Small intestine (tissue), 7 donors: ENCODE measurements at regions not wholly inside any gene's neighbourhood (a gene's known extent, or its start where the extent isn't known, plus 50 kb on each side); places are given as distances from the start of the nearest gene placed in this dataset.

ENCODE experiments used
- DNase-seq, 2 donors: peaks; one replicate each; pipeline versions ENCODE4 v3.0.0 to v3.0.0-alpha.2; 2013
- FAIRE-seq: peaks from 2 replicates; lab custom pipeline; 2012; peaks lifted over from hg19 to GRCh38; lab: Jason Lieb, UNC
- H3K27ac ChIP-seq, 3 donors: one replicate each; pipeline ENCODE4 v1.5.1; 2013; ENCODE audit warnings: low read length in 2 of 3, mild to moderate bottlenecking in 2 of 3, control low read depth in 1 of 3, inconsistent platforms in 1 of 3, low read depth in 1 of 3, moderate library complexity in 1 of 3
- H3K27me3 ChIP-seq, 3 donors: one replicate each; pipeline ENCODE4 v1.6.1; 2013; ENCODE audit warnings: low read length in 3 of 3, inconsistent platforms in 1 of 3; ENCODE audit not compliant: control insufficient read depth in 3 of 3, insufficient read depth in 3 of 3
- H3K36me3 ChIP-seq, 3 donors: one replicate each; pipeline ENCODE4 v1.6.1; 2013; ENCODE audit warnings: low read length in 3 of 3, inconsistent platforms in 1 of 3, low read depth in 1 of 3, mild to moderate bottlenecking in 1 of 3, moderate library complexity in 1 of 3; ENCODE audit not compliant: control insufficient read depth in 3 of 3, insufficient read depth in 2 of 3
- H3K4me1 ChIP-seq, 3 donors: one replicate each; pipeline ENCODE4 v1.6.1; 2013; ENCODE audit warnings: low read length in 2 of 3, inconsistent platforms in 1 of 3, low read depth in 1 of 3, mild to moderate bottlenecking in 1 of 3, moderate library complexity in 1 of 3; ENCODE audit not compliant: control insufficient read depth in 3 of 3, insufficient read depth in 2 of 3
- H3K4me3 ChIP-seq, 3 donors: one replicate each; pipeline ENCODE4 v1.5.1; 2013; ENCODE audit warnings: low read length in 3 of 3, control low read depth in 1 of 3, inconsistent platforms in 1 of 3, low read depth in 1 of 3, mild to moderate bottlenecking in 1 of 3, moderate library complexity in 1 of 3
- H3K9me3 ChIP-seq, 2 donors: one replicate each; pipeline ENCODE4 v1.6.1; 2013; ENCODE audit warnings: low read depth in 1 of 2, low read length in 1 of 2; ENCODE audit not compliant: control insufficient read depth in 2 of 2, insufficient read depth in 1 of 2
- WGBS, 3 donors: extraction: QIAGEN DNeasy Blood & Tissue Kit; methylation state at CpG; one replicate each; pipeline ENCODE4 v1.1.7; 2013; 5-methylcytosine and 5-hydroxymethylcytosine counted together
- donor health status: healthy with polysubstance abuse.
- donor health status: control.
- donor health status: control.
- donor health status: Bipolar disorder and iron deficiency.
- donor health status: healthy.

DNA sequence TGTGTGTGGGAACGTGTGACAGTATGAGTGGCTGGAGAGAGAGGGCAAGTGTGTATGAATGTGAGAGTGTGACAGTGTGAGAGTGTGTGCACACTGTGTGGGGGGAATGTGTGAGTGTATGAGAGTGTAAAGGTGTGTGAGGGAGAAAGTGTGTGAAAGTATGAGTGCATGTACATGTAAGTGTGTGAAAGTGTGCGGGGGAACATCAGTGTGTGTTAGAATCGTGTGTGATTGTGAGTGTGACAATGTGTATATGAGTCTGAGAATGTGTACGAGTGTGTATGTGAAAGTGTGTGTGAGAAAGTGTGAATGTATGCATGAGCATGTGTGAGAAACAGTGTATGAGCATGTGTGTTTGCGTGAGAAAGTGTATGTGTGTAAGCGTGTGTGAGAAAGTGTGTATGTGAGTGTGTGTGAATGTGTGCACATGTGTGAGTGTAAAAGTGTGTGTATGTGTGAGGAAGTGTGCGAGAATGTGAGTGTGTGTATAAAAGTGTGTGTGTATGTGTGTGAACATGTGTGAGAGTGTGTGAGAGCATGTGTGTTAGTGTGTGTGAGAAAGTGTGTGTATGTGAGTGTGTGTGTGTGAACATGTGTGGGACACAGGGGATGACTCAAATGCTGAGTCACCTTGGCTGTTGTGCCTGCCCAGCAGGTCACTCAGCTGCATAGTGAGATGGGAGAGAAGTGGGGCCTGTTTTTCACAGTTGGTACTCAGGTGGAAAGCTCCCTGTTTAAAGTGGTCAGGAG, 220.5 kb upstream of the TBX3 start:
- Histone ChIP-seq H3K4me1 (peaks cover 0 to 4% (median 0%) of the 10 kb centered on the region in 3 donors), H3K4me3 (no peak overlapping the region), H3K36me3 (no peaks in the 10 kb centered on the region), H3K9me3 (no peaks in the 10 kb centered on the region), H3K27ac (no peak overlapping the region), H3K27me3 (no peaks in the 10 kb centered on the region)
- no peak for FAIRE-seq
- 87 to 94% (median 89%) methylated on average over 7 of the region's 7 CpGs for WGBS, 3 donors
- no peak for DNase-seq

DNA sequence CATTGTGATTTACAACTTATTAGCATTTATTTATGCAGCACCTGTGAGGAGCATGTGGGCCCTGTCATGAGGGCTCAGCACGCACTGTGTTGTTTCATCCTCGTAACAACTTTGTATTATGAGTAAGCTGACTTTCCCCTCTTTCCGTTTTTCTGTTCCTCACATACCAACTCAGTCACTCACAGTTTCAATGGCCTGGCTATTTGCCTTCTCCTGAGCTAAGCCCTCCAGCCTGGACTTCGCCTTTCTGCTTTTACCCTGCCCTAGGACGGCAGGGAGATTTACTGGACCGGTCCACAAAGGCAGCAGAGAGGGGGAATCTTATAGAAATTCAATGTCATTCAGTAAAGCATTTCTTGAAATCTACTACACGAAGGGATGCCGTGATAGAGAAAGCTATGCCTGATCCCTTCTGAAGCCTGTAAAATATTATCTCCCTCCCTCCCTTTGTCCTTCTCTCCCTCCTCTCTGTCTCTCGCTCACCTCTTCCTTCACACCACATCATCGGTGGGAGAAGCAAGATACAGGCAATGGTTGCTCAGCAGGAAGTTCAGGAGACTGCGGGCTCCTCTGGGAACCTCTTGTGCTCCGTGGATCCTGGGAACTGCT, 219.2 kb upstream of the TBX3 start:
- WGBS, 3 donors = 44 to 61% (median 56%) methylated on average over 12 of the region's 12 CpGs
- Histone ChIP-seq H3K36me3 (no peaks in the 10 kb centered on the region), H3K4me1 (peaks cover 0 to 4% (median 0%) of the 10 kb centered on the region in 3 donors), H3K9me3 (no peaks in the 10 kb centered on the region), H3K4me3 (no peak overlapping the region), H3K27ac (no peak overlapping the region), H3K27me3 (no peaks in the 10 kb centered on the region)
- FAIRE-seq (no peak), DNase-seq (peak in 1 of 2 donors; percentile 55)

DNA sequence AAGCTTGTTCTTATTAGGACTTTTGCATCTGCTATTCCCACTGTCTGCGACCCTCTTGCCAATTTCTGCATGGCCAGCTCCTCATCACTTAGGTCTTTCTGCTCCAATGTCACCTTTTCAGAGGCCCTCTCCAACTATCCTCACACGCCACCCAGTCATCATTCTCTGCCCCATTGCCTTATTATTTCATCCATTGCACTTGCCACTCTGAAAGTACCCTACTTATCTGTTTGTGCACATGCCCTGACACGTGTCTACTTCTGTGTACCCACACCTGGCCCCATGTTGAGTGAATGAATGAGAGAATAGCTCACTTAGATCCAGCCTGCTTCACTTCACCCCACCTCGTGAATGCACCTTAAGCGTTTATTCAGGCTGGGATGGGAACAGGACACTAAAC, 218.7 kb upstream of the TBX3 start:
- 56 to 72% (median 64%) methylated on average over 5 of the region's 5 CpGs for WGBS, 3 donors
- no peak for DNase-seq
- Histone ChIP-seq H3K4me1 (peaks cover 0 to 4% (median 0%) of the 10 kb centered on the region in 3 donors), H3K4me3 (no peak overlapping the region), H3K36me3 (no peaks in the 10 kb centered on the region), H3K9me3 (no peaks in the 10 kb centered on the region), H3K27ac (no peak overlapping the region), H3K27me3 (no peaks in the 10 kb centered on the region)
- FAIRE-seq = no peak

DNA sequence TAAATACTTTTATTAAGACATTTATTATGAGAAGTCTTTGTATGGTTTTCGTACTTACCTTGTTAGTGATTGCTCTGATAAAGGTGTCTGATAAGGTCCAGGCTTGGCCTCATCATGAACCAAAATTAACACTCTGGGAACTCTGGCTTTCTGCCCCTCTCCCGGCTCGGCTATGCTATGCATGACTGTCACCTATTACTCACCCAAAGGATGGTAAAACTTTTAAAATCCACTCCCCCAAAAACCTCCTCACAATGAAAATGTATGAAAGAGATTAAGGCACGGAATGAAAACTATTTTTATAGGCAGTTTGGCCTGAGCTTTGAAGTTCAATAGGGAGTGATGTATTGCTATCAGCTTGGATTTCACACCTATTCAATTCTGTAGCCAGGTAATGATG, 217.3 kb upstream of the TBX3 start:
- WGBS, 3 donors = 55 to 74% (median 55%) methylated on average over 4 of the region's 4 CpGs
- H3K36me3 ChIP-seq = no peaks in the 10 kb centered on the region
- DNase-seq (no peak), FAIRE-seq (no peak)
- peaks cover 0 to 7% (median 0%) of the 10 kb centered on the region in 3 donors for H3K4me1 ChIP-seq
- H3K9me3 ChIP-seq = no peaks in the 10 kb centered on the region
- no peak overlapping the region for H3K4me3 ChIP-seq
- H3K27ac ChIP-seq = no peak overlapping the region
- no peaks in the 10 kb centered on the region for H3K27me3 ChIP-seq

DNA sequence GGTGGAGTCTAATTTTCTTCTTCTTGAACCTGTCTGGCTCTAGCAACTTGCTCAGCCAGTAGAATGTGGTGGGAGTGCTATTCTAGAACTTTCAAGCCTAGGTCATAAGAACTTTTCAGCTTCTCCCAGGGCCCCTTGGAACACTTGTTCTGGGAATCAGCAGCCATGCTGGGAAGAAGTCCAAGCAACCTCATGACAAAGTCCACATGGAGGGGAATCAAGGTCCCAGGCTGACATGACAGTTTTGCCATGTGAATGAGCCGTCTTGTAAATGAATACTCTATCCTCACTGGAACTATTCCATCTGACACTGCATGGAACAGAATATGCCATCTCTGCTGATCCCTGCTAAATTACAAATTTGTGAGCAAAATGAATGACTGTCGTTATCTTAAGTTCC, 214.2 kb upstream of the TBX3 start:
- H3K27ac ChIP-seq = no peak overlapping the region
- no peaks in the 10 kb centered on the region for H3K9me3 ChIP-seq
- no peaks in the 10 kb centered on the region for H3K27me3 ChIP-seq
- H3K4me3 ChIP-seq = no peak overlapping the region
- DNase-seq (no peak), FAIRE-seq (no peak)
- 70 to 93% (median 74%) methylated on average over 2 of the region's 2 CpGs for WGBS, 3 donors
- peaks cover 0 to 7% (median 0%) of the 10 kb centered on the region in 3 donors for H3K4me1 ChIP-seq
- H3K36me3 ChIP-seq = no peaks in the 10 kb centered on the region

DNA sequence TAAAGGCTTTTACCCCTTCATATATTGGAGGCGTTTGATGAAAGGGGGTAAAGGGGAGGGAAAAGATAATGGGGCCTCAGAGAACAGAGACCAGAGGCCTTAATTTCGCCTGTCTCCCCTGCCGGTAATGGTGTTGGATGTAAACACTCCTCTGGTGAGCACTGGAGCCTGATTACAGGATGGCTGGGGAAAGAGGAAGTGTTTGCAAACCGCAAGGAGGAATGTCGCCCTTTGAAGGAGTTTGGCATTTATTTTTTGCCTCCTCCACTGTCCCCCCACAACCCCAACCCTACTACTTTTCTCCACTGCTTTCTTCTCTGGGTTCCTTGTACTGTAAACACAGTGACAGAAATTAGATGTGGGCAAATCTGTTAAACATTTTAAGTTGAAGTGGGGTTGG, 211.9 kb upstream of the TBX3 start:
- FAIRE-seq (no peak), DNase-seq (no peak)
- no peaks in the 10 kb centered on the region for H3K27me3 ChIP-seq
- no peaks in the 10 kb centered on the region for H3K36me3 ChIP-seq
- H3K9me3 ChIP-seq = no peaks in the 10 kb centered on the region
- no peak overlapping the region for H3K27ac ChIP-seq
- H3K4me1 ChIP-seq = peaks cover 0 to 3% (median 0%) of the 10 kb centered on the region in 3 donors
- H3K4me3 ChIP-seq = no peak overlapping the region
- 55 to 81% (median 62%) methylated on average over 5 of the region's 5 CpGs for WGBS, 3 donors

DNA sequence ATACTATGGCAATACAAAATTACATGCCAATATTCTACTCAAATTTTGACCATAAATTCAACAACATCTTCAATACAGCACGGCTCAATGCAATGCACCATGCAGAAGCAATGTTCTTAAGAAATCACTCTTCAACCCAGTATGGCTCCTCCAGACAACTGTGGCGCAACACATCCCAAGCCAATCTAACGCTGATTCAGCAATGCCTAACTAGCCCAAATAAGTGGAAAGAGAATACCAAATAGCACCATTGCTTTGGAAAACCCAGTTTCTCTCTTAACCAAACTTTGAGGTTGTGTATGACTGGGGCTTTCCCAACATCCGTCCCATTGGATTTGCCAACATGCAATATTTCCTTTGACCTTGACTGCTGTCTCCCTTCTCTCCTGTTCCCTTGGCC, 211.1 kb upstream of the TBX3 start:
- no peak for FAIRE-seq
- H3K4me1 ChIP-seq = peaks cover 0 to 3% (median 0%) of the 10 kb centered on the region in 3 donors
- no peaks in the 10 kb centered on the region for H3K36me3 ChIP-seq
- 94 to 95% (median 94%) methylated on average over 4 of the region's 4 CpGs for WGBS, 3 donors
- no peak for DNase-seq
- H3K4me3 ChIP-seq = no peak overlapping the region
- no peak overlapping the region for H3K27ac ChIP-seq
- no peaks in the 10 kb centered on the region for H3K27me3 ChIP-seq
- no peaks in the 10 kb centered on the region for H3K9me3 ChIP-seq

DNA sequence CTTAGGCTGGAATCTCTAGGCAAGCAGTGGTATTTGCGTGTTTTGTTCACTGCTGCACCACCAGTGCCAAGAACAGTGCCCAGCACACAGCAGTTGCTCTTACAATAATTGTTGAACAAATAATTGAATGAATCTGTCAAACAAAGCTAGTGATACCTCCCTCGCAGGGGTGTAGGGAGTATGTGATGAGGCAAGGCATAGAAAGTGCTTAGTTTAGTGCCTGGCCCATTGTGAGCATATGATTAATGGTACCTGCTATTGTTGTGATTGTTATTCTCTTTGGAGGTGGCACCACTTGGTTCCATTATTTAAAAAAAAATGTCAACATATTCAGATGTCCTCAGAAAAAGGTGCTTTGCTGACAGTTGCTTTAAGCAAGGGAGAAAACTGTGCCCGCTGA, 210.1 kb upstream of the TBX3 start:
- Histone ChIP-seq H3K27me3 (no peaks in the 10 kb centered on the region), H3K27ac (no peak overlapping the region), H3K4me1 (peaks cover 0 to 3% (median 0%) of the 10 kb centered on the region in 3 donors), H3K4me3 (no peak overlapping the region), H3K9me3 (no peaks in the 10 kb centered on the region), H3K36me3 (no peaks in the 10 kb centered on the region)
- 87 to 89% (median 89%) methylated on average over 3 of the region's 3 CpGs for WGBS, 3 donors
- no peak for DNase-seq
- no peak for FAIRE-seq
